Uterus (tissue), 2 donors: ENCODE measurements at regions not wholly inside any gene's neighbourhood (a gene's known extent, or its start where the extent isn't known, plus 50 kb on each side); places are given as distances from the start of the nearest gene placed in this dataset.

Experiments
- POLR2A ChIP-seq, 2 donors: fragments of 450-650 bp; IDR thresholded peaks; one replicate each; pipeline ENCODE4 v1.6.1; 2016; ENCODE audit warnings: antibody characterized with exemption in 2 of 2, mild to moderate bottlenecking in 1 of 2, moderate library complexity in 1 of 2
- TF ChIP-seq, protein P1 (sequence below), 4 experiments: fragments of 200-600 bp in 2 of 4; fragments of 450-650 bp in 2 of 4; sonication (generic) in 2 of 4; IDR thresholded peaks; one replicate each; pipeline ENCODE4 v1.5.1; 2016 to 2019; ENCODE audit warnings: antibody characterized with exemption in 4 of 4, mild to moderate bottlenecking in 2 of 4, moderate library complexity in 1 of 4

DNA sequence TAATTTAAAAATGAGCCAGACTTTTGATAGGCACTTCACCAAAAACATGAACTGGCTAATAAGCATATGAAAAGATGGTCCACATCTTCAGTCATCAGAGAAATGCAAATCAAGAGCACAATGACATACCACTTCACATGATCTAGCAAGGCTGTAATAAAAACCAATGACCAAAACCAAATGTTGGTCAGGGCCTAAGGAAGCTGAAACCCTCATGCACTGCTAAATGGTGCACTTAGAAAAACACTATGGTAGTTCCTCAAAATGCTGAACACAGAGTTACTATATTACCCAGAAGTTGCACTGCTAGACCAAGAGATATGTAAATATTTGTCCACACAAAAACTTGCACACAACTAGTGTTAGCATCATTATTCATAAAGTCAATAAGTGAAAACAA, 504.9 kb upstream of the SOX11 start:
- TF ChIP-seq, protein P1, sequence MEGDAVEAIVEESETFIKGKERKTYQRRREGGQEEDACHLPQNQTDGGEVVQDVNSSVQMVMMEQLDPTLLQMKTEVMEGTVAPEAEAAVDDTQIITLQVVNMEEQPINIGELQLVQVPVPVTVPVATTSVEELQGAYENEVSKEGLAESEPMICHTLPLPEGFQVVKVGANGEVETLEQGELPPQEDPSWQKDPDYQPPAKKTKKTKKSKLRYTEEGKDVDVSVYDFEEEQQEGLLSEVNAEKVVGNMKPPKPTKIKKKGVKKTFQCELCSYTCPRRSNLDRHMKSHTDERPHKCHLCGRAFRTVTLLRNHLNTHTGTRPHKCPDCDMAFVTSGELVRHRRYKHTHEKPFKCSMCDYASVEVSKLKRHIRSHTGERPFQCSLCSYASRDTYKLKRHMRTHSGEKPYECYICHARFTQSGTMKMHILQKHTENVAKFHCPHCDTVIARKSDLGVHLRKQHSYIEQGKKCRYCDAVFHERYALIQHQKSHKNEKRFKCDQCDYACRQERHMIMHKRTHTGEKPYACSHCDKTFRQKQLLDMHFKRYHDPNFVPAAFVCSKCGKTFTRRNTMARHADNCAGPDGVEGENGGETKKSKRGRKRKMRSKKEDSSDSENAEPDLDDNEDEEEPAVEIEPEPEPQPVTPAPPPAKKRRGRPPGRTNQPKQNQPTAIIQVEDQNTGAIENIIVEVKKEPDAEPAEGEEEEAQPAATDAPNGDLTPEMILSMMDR (IDR thresholded peaks at IDR 0.05), result no peak
- no peak for TF ChIP-seq POLR2A (IDR thresholded peaks at IDR 0.05)
